ENCODE measurements at regions not wholly inside any gene's neighbourhood (a gene's known extent, or its start where the extent isn't known, plus 50 kb on each side); places are given as distances from the start of the nearest gene placed in this dataset.

DNA sequence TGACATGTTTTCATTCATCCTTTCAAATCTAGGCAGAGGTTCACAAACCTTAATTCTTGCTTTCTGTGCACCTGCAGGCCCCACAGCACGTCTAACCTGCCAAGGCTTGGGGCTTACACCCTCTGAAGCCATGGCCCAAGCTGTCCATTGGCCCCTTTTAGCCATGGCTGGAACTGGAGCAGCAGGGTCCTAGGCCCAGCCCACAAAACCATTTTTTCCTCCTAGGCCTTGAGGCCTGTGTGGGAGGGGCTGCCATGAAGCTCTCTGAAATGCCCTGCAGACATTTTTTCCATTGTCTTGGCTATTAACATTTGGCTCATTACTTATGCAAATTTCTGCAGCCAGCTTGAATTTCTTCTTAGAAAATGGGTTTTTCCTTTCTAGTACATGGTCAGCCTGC, 547.5 kb downstream of the KCNH5 start:
- H3K14ac ChIP-seq (replicated peaks; ENCODE audit: low read depth, low read length) = no peak overlapping the region
- H3K56ac ChIP-seq (ENCODE audit: extremely low read depth, insufficient read depth, low read length) = no peak overlapping the region
- CTCF ChIA-PET = no interaction called here
- no peak for TF ChIP-seq MAZ (IDR thresholded peaks at IDR 0.05; ENCODE audit: borderline replicate concordance, low read depth, low read length)
- TF ChIP-seq RFX5 (IDR thresholded peaks at IDR 0.05; ENCODE audit: low read depth, low read length) = no peak
- no peak for TF ChIP-seq BHLHE40 (IDR thresholded peaks at IDR 0.05; ENCODE audit: low read depth, low read length)
- TF ChIP-seq RAD21 (IDR thresholded peaks at IDR 0.05; ENCODE audit: low read length) = no peak
- TF ChIP-seq SMC3 (IDR thresholded peaks at IDR 0.05; ENCODE audit: low read depth, low read length) = no peak
- no peak for TF ChIP-seq MAFK (IDR thresholded peaks at IDR 0.05; ENCODE audit: low read depth, low read length)
- TF ChIP-seq CEBPB (IDR thresholded peaks at IDR 0.05; ENCODE audit: low read depth, low read length) = no peak
- TF ChIP-seq POLR2A (IDR thresholded peaks at IDR 0.05; ENCODE audit: low read depth, low read length) = no peak
- no peak overlapping the region for H2BK15ac ChIP-seq (ENCODE audit: low read depth, low read length)
- DNase-seq (no peak), ATAC-seq (ENCODE audit: low read depth) (no peak)
- no peak overlapping the region for H4K5ac ChIP-seq (ENCODE audit: low read depth, low read length)
- no peak overlapping the region for H4K8ac ChIP-seq (ENCODE audit: low read depth in 2 of 2, low read length in 2 of 2)
- no peaks in the 10 kb centered on the region for H3K36me3 ChIP-seq (ENCODE audit: control insufficient read depth, insufficient read depth, low read length)
- H3K27ac ChIP-seq (ENCODE audit: insufficient read depth, low read length) = no peak overlapping the region
- no peak overlapping the region for H3K9ac ChIP-seq (ENCODE audit: low read depth, low read length)
- no peaks in the 10 kb centered on the region for H3K79me1 ChIP-seq (ENCODE audit: low read depth in 1 of 2, low read length in 2 of 2)
- H4K20me1 ChIP-seq (ENCODE audit: insufficient read depth, low read length) = no peaks in the 10 kb centered on the region
- H2AFZ ChIP-seq (replicated peaks; ENCODE audit: low read length, poor library complexity) = no peak overlapping the region
- H3K27me3 ChIP-seq (ENCODE audit: control insufficient read depth, insufficient read depth, low read length) = no peaks in the 10 kb centered on the region
- H2BK20ac ChIP-seq (ENCODE audit: low read depth, low read length) = no peak overlapping the region
- dilution Hi-C loops (cut with HindIII; ENCODE audit: low sequenced_read_pairs, unreplicated experiment) = no loop called here
- POLR2A ChIA-PET (ENCODE audit: unreplicated experiment) = no interaction called here
- H4K91ac ChIP-seq (ENCODE audit: insufficient read depth, low read depth, low read length) = no peak overlapping the region
- no peak overlapping the region for H2AK9ac ChIP-seq (replicated peaks; ENCODE audit: low read depth, low read length, poor library complexity)
- BruUV-seq (replicated peaks) = no TSS peak
- no peak overlapping the region for H3K4ac ChIP-seq (ENCODE audit: low read depth, low read length)
- H3K23ac ChIP-seq (ENCODE audit: low read depth, low read length) = no peak overlapping the region
- no peak overlapping the region for H3K4me3 ChIP-seq (ENCODE audit: insufficient read depth, low read depth, low read length)
- H2AK5ac ChIP-seq (ENCODE audit: low read depth, low read length) = no peak overlapping the region
- no peak overlapping the region for H2BK120ac ChIP-seq (ENCODE audit: low read depth, low read length)
- intact Hi-C loops (cut with micrococcal nuclease) = no loop called here
- no peaks in the 10 kb centered on the region for H3K4me1 ChIP-seq (ENCODE audit: control insufficient read depth, insufficient read depth, low read length)
- WGBS, 2 experiments (ENCODE audit: extremely low coverage in 2 of 2, insufficient read length in 1 of 2) = no CpG with 5 or more reads among the region's 1 CpG
- no peaks in the 10 kb centered on the region for H3K9me1 ChIP-seq (ENCODE audit: insufficient read depth, low read length)
- peaks cover 11% of the 10 kb centered on the region for H3K9me3 ChIP-seq (ENCODE audit: control insufficient read depth, insufficient read depth, low read length)
- in situ Hi-C loops (cut with MboI; ENCODE audit: low sequenced_read_pairs) = no loop called here
- no peak overlapping the region for H3K4me2 ChIP-seq (ENCODE audit: low read depth, low read length)
- no peak overlapping the region for H2BK5ac ChIP-seq (ENCODE audit: low read depth, low read length, poor library complexity, severe bottlenecking)
- H3K18ac ChIP-seq (ENCODE audit: low read depth, low read length) = no peak overlapping the region

Data from IMR-90 (cell line).